NCI-H2107 treated with DMSO at 0.1 percent for 48 hours (cell line): ENCODE measurements at regions not wholly inside any gene's neighbourhood (a gene's known extent, or its start where the extent isn't known, plus 50 kb on each side); places are given as distances from the start of the nearest gene placed in this dataset.

Source experiments
- DNase-seq: peaks from one replicate; lab custom pipeline; 2025; ENCODE audit not compliant: unreplicated experiment; lab: John Stamatoyannopoulos, UW

DNA sequence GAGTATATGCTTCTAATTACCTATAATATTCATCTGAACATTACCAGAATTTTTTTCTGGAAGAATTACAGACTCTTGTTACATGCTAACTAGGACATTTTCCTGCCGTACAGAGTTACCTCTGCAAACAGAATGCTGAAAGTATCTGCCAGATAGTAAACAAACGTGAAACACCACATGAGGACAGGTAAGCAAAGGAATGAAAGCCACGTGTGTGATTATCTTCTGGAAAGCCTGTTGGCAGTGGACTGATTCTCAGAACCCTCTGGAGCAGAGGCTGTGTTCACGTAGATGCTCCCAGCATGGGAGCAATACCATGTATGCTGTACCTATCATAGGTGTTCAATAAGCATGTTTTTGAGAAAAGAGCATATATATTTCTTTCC is 472.6 kb downstream of the ENC1 start:
- no peak for DNase-seq

GRCh38 chr5:74167206-74167929 is 473.2 kb downstream of the ENC1 start:
- no peak for DNase-seq

DNA sequence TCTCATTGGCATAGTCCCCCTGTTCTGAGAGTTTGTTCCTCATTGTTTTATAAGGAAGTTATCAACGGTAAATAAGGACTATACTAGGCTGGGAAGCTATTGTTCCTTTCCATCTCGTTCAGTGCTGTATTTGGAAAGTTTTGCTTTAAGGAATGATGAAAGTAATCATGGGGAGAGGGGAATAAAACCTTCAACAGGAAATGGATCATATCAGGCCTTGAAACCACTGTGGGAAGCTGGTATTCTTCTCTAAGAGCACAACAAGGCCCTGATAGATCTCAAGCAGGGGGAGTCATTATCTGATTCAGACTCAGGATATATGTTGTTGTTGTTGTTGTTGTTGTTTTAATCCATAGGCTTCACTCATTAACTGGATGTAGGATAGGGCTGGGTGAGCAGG is 474.5 kb downstream of the ENC1 start:
- DNase-seq = no peak

GRCh38 chr5:74164725-74165235 is 475.7 kb downstream of the ENC1 start:
- no peak for DNase-seq

GRCh38 chr5:74162524-74162923 is 478.0 kb downstream of the ENC1 start:
- no peak for DNase-seq

GRCh38 chr5:74161170-74161569 is 479.4 kb downstream of the ENC1 start:
- no peak for DNase-seq

DNA sequence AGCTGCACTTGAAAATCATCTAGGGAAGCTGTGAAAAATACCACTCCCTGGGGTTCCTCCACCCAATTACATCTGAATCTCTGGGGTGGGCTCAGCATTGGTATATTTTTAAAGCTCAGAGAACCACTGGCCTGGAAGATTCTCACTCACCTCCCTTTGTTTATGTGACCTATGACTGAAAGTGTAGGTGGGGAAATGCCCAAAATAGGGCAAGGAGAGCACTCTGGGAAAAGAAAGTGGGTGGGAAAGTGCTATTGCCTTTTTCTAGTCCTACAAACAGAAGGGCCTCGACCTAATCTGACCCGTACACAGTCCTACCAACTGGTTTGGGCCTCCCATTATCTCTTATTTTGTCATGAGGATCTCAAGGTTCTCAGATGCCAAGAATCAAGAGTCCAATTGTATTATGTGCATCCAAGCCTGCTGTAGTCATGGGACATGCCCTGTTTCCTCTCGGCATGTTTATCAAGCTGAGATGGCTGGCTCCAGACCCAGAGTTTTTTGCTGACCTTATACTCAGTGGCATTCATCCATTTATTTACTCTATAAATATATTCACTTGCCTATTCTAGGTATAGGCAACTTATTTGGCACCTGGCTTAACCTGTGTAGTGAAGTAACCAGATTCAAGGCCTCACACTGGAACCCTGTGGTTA is 483.7 kb downstream of the ENC1 start:
- DNase-seq = no peak

DNA sequence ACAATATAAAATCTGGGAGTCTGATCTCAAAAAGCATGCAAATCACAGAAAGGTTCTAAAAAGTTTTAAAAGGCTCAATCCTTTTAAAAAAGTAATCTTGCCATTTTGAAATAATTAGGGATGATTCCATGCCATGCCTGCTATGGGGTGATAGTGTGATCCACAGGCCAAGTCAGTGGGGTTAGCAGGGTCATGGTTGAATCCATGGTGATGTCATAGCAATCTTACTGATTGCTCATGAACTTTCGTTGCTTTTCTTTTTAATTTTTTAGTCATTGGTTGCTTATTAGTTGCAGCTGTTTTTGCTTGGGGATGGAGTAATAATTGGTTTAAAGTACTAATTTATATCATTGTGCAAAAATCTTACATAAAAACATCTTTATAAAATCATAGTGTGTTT is 485.0 kb downstream of the ENC1 start:
- no peak for DNase-seq

- no peak for DNase-seq
These were observed 486.0 kb downstream of the ENC1 start for GRCh38 chr5:74154526-74154925.

GRCh38 chr5:74153255-74153790 is 487.2 kb downstream of the ENC1 start:
- DNase-seq = no peak

DNA sequence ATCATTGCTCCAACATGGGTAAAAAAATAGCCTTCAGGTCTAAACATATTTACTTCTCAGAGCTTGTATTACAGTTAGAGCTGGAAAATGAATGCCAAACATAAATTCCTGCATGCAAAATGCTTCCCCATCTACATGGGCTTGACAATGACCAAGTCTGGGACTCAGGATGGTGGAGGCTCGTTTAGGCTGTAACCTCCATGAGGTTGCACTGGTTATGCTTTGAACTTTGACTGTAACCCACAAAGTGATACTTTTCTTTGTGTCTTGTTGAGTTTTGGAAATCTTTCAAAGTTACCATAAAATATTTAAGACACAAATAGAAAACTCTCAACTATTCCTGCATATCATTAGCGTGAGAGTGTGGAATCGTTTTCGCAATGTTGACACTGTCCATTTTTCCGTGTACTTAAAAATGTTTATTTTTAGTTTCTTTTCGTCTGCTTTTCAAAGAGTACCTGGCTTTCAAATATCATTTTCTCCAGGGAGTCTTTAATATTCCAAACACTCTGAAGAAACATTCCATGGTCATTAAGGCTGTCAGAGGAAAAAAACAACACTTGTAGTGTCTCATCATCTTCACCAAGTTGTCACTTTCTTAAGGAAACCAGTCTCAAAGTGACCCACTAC is 487.8 kb downstream of the ENC1 start:
- DNase-seq = no peak

GRCh38 chr5:74152136-74152535 is 488.4 kb downstream of the ENC1 start:
- no peak for DNase-seq

- no peak for DNase-seq
These were observed 491.1 kb downstream of the ENC1 start for GRCh38 chr5:74149395-74149794.

DNA sequence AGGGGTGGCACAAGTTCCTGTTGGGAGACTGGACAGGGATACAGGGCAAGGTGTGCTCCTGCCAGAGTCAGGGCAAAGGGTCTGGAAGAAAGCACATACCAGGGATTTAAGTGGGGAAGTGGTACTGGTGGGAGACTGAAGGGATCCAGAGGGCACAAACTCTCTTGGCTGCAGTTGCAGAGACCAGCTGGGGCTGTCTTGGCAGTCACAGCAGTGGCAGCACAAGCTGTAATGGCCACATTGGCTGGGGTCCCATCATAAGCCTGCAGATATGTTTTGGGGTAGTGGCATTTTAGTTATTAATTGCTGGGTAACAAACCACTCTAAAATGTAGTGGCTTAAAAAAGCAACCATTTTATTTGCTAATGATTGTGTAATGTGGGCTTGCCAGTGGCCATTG is 492.2 kb downstream of the ENC1 start:
- no peak for DNase-seq

GRCh38 chr5:74146796-74147195 is 493.7 kb downstream of the ENC1 start:
- no peak for DNase-seq

DNA sequence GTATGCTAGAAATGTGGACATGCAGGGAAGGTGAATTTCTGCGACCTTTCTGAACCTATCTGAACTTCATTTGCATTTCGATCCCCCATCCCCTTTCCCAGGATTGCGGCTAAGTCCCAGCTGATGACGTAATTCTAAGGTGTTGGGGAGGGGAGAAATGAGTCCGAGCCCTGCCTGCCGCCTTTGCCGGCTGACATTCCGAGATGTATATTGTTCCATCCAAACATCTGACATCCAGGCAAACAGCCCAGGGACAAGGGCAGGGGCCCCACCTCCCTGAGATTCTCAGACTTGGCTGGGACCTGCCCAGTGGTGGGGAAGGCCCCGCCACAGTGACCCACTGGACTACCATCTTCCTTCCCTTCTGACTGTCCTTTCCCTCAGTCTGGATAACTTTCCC is 494.6 kb downstream of the ENC1 start:
- DNase-seq = no peak

DNA sequence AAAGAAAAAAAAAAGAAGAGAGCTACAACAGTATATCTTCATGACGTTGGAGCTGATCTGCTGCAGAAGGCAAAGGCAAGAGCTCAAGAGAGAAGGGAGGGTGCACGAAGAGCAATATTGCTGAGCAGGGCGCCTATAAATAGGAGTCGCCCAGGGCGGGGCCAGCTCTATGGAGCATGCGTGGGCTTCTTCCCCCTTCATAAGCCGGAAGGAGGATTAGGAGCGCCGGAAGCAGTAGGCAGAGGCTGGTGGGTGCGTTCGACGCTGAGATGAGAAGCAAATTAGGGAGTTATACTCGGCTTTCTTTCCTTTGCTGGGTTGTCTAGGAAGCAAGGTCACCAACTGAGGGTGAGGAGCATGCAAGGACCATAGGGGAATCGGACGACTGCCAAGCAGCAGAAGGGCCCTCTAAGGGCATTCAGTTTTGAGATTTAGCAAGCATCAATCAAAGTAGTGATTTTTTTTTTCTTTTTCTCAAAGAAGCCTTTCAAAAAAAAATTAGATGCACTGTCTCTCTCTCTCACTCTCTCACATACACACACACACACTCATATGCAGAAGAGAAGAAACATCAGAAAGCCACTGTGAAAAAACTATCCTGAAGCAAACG is 496.7 kb downstream of the ENC1 start:
- DNase-seq = no peak

- DNase-seq = no peak
These were observed 497.4 kb downstream of the ENC1 start for GRCh38 chr5:74143151-74143550.

GRCh38 chr5:74141053-74141452 is 499.5 kb downstream of the ENC1 start:
- no peak for DNase-seq

DNA sequence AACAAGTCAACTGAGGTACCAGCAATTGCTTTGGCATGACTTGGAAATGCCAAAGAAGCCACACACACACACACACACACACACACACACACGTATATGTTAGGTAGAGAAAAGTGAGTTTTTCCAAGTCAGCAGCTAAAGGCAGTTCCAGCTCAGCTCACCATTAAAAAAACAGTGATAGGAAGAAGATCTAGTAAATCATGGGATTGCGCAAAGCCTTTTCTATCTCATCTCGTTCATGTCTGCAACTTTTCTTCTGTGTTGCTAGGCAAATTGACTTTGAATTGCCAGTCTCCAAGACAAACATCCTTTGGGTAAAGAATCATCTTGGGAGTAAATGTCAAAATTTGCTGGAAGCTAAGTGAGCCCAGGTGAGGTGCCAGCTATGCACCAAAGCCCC is 500.1 kb downstream of the ENC1 start:
- DNase-seq = no peak

DNA sequence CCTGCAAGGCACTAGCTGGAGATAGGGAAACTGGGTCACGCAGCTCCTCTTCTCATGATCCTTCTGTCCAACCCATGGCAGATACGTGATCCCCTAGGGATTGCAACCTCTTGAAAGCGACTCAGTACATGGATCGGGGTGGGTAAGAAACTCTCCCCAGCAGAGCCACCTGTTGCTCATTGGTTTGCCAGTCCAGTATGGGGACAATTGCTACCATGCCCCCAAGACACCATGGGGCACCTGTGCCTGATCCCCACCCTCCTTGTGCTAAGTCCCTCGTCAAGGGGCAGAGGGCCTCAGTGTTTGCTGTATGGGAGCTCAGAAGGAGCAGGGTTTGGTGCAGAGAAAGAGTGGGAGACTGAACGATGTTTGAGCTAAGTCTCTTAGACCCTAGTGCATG is 500.9 kb downstream of the ENC1 start:
- DNase-seq = no peak

GRCh38 chr5:74138721-74139120 is 501.8 kb downstream of the ENC1 start:
- no peak for DNase-seq
